Heart right ventricle (tissue), 16 donors: ENCODE measurements at regions not wholly inside any gene's neighbourhood (a gene's known extent, or its start where the extent isn't known, plus 50 kb on each side); places are given as distances from the start of the nearest gene placed in this dataset.

Experiments
- ATAC-seq, 8 donors: fragments of 200-7000 bp; cut with Tn5 transposase; one replicate each; pipeline ENCODE4 v1.9.1; 2020; ENCODE audit warnings: mild to moderate bottlenecking in 8 of 8, moderate library complexity in 8 of 8, moderate number of reproducible peaks in 1 of 8
- DNase-seq, 2 donors: peaks; one replicate each; pipeline ENCODE4 v3.0.0-alpha.2; 2020
- H3K27ac ChIP-seq, 10 donors: fragments of 200-600 bp; sonication (generic) in 2 of 10; one replicate each; pipeline versions ENCODE4 v1.5.0 to v1.8.0; 2020 to 2022; ENCODE audit warnings: mild to moderate bottlenecking in 3 of 10
- H3K27me3 ChIP-seq, 7 donors: fragments of 200-600 bp; one replicate each; pipeline ENCODE4 v1.8.0; 2021 to 2022; ENCODE audit warnings: mild to moderate bottlenecking in 2 of 7
- H3K36me3 ChIP-seq, 9 donors: fragments of 200-600 bp; sonication (generic) in 1 of 9; one replicate each; pipeline versions ENCODE4 v1.5.0 to v1.8.0; 2020 to 2022; ENCODE audit warnings: mild to moderate bottlenecking in 2 of 9
- H3K4me1 ChIP-seq, 9 donors: fragments of 200-600 bp; sonication (generic) in 1 of 9; one replicate each; pipeline versions ENCODE4 v1.5.0 to v1.8.0; 2020 to 2022; ENCODE audit warnings: mild to moderate bottlenecking in 4 of 9
- H3K4me3 ChIP-seq, 10 donors: fragments of 200-600 bp; sonication (generic) in 2 of 10; one replicate each; pipeline versions ENCODE4 v1.5.0 to v1.8.0; 2020 to 2022; ENCODE audit warnings: mild to moderate bottlenecking in 7 of 10, moderate library complexity in 2 of 10
- H3K9me3 ChIP-seq, 11 donors: fragments of 200-600 bp in 10 of 11; sonication (generic) in 2 of 11; one replicate each; pipeline versions ENCODE4 v1.5.0 to v1.8.0; 2013 to 2022; ENCODE audit warnings: mild to moderate bottlenecking in 2 of 11, control low read depth in 1 of 11, moderate library complexity in 1 of 11
- WGBS, 2 donors: extraction: QIAGEN DNeasy Blood & Tissue Kit; methylation state at CpG; one replicate each; pipeline ENCODE4 v1.1.7; 2013; ENCODE audit warnings: inconsistent platforms in 1 of 2; 5-methylcytosine and 5-hydroxymethylcytosine counted together
- intact Hi-C, 10 donors: fragments of 100-400 bp; cut with DNase I; formaldehyde crosslinking; loops; one replicate each; pipeline versions ENCODE4 v1.11.1 to v1.14.2; 2022
- TF ChIP-seq, protein P1 (sequence below), 9 donors: fragments of 200-600 bp; sonication (generic) in 2 of 9; IDR thresholded peaks; one replicate each; pipeline versions ENCODE4 v1.5.0 to v1.8.0; 2021 to 2022; ENCODE audit warnings: antibody characterized with exemption in 9 of 9, mild to moderate bottlenecking in 5 of 9, moderate library complexity in 1 of 9
- donor health status: Arrhythmogenic right ventricular cardiomyopathy.
- donor health status: ischemic (EF 13 %, LVEDD 7.1; RV severe dilation, severe dysfunction).
- donor health status: healthy with polysubstance abuse.
- donor health status: DM: no; HTN: yes; CAD: no.
- donor health status: DM: no; HTN: no; CAD: no.
- donor health status: ischemic (EF 25% LVEDD 6.9; RV normal size, moderate dysfunction).
- donor health status: ischemic (EF 25% LVEDD 5.7; RV mildly dilated, moderate dysfunction).
- donor health status: healthy.
- donor health status: DM: yes; HTN: yes; CAD: no.
- donor health status: Ischemic cardiomyopathy.
- donor health status: ischemic (EF 35%, LVEDD 5.7; RV mildly dilated, moderate dysfunction).
- donor health status: nonischemic (EF 11% LVEDD 7.7; RV severe dilation, severe dysfunction).
- donor health status: DM: yes; HTN: yes; CAD: no.
- donor health status: PGD.
- donor health status: ischemic (EF 29% LVEDD 5.4; RV normal size, mild dysfunction).
- donor health status: nonischemic (EF 23%, LVEDD 6.1; RV moderate dilation, normal function).

DNA sequence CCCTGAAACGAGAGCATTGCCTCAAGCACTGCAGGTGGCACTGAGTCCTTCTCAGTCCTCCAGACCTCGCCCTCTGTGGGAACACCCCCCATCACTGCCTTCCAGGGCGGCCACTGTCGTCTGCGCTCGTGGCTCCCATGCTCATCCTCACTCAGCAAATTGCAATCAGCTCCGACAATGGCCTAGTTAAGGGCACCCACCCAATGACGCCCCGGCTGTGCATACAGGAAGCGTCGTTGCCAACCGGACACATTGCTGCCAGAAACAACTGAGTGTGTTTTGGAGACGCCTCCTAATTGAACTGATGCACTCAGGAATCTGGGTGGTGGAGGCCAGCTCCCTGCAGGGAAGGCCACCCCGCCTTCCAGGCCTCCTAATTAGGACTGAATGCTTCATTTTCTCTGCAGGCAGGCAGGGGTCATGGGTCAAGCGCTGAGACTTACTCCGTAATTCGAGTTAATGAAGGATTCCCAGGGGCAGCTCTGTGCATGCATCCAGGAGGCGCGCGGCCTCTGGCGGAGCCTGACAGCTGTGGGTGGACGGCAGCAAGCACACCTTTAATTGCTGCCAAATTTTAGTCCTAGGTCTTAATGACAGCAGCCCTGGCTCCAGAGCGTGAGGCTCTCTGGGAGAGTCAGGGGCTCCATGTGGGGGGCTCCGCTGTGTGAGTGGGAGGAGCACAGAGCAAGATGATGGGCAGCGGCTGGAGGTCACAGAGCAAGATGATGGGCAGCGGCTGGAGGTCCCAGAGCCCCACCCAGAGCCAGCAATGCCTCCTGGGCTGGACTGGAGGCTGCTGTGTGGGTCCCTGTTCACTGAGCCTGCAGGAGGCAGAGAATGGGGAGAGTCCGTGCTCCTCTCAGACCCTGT, 199.0 kb downstream of the BRD1 start:
- H3K4me3 ChIP-seq = no peak overlapping the region
- H3K27me3 ChIP-seq = peaks cover 0 to 9% (median 0%) of the 10 kb centered on the region in 7 donors
- no peaks in the 10 kb centered on the region for H3K9me3 ChIP-seq
- TF ChIP-seq, protein P1, sequence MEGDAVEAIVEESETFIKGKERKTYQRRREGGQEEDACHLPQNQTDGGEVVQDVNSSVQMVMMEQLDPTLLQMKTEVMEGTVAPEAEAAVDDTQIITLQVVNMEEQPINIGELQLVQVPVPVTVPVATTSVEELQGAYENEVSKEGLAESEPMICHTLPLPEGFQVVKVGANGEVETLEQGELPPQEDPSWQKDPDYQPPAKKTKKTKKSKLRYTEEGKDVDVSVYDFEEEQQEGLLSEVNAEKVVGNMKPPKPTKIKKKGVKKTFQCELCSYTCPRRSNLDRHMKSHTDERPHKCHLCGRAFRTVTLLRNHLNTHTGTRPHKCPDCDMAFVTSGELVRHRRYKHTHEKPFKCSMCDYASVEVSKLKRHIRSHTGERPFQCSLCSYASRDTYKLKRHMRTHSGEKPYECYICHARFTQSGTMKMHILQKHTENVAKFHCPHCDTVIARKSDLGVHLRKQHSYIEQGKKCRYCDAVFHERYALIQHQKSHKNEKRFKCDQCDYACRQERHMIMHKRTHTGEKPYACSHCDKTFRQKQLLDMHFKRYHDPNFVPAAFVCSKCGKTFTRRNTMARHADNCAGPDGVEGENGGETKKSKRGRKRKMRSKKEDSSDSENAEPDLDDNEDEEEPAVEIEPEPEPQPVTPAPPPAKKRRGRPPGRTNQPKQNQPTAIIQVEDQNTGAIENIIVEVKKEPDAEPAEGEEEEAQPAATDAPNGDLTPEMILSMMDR (IDR thresholded peaks at IDR 0.05) = no peak
- intact Hi-C loops = no loop called here
- H3K27ac ChIP-seq = no peak overlapping the region
- H3K4me1 ChIP-seq = peaks cover 4 to 14% (median 11%) of the 10 kb centered on the region in 9 donors
- no peak for ATAC-seq
- WGBS, 2 donors = 49 to 53% methylated on average over 27 of the region's 27 CpGs
- no peak for DNase-seq
- no peaks in the 10 kb centered on the region for H3K36me3 ChIP-seq

DNA sequence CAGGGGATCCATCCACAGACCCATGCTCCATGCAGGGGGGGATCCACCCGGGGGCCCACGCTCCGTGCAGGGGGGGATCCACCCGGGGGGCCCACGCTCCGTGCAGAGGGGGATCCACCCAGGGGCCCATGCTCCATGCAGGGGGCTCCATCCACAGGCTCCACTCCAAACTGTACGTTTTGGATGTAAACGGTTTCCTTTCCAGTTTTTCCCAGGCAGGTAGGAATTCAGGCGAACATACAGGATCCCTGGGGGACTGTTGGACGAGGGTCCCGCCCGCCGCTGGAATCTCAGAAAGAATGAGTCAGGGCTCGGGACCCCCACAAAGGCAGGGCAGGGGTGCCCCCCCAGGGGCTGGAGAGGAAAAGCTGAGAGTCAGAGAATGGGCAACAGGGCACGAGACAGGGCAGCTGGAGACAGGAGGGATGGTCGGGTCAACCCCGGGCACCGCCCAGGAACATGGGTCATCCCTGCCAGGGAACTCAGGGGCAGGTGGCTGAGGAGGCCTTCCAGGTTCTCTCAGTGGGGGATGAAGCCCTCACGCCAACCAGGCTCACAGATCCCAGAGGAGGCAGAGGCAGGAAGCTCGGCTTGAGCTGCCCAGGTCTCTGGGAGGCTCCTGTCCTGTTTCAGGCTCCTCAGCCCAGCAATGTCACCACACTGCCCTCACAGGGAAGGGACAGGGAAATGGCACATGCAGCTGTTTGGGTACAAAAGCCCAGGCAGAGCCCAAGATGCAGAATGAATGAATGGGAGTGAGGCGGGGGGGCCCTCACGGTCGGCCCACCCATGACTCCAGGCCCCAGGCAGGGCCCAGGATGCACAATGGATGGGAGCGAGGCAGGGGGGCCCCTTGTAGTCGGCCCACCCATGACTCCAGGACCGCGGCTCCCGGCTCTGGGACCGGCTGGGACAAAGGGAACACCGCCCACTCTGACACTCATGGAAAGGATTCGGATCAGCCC, 200.2 kb downstream of the BRD1 start:
- Histone ChIP-seq H3K27me3 (peaks cover 0 to 9% (median 0%) of the 10 kb centered on the region in 7 donors), H3K4me1 (peaks cover 4 to 7% (median 5%) of the 10 kb centered on the region in 9 donors), H3K36me3 (no peaks in the 10 kb centered on the region), H3K27ac (no peak overlapping the region), H3K9me3 (no peaks in the 10 kb centered on the region), H3K4me3 (no peak overlapping the region)
- 81 to 84% methylated on average over 31 of the region's 31 CpGs for WGBS, 2 donors
- TF ChIP-seq, protein P1 (IDR thresholded peaks at IDR 0.05) = no peak
- intact Hi-C loops = no loop called here
- ATAC-seq (no peak), DNase-seq (no peak)

DNA sequence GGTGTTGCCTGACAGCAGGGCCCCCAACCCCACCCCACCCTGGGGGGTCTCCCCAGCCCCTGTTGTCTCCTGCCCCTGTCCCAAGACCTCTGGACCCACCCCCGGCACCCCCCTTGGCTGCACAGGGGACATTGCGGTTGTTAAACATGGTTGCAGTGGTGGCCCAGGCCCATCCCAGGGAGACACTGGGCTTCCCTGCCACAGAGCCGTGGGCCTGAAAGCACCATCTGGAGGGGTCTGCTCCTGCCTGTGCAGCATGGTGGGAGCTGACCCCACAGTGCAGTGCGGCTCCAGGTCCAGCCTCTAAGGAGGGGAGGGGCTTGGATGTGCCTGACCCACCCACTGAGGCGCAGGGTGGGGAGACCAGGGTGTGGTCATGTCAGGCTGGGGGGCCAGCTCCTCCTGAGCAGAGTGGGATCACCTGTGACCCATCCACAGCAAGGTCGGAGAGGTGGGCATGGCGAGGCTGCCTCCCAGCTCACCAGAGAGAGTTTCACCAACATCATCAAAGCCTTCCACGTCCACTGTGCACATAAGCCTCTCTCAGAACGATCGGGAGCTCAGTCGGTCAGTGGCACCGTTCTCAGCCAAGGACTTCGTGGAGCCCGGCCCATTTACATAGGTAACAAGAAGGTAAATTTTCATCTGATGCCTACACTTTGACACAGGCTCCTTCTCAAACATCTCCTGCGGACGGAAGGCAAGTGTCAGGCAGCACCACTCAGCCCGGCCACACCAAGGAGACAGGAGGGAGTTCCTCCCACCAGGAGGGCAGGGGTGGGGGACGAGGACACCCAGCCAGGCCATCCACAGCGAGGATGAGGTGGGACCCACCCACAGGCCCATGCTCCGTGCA, 201.1 kb downstream of the BRD1 start:
- Histone ChIP-seq H3K9me3 (no peaks in the 10 kb centered on the region), H3K4me1 (no peaks in the 10 kb centered on the region), H3K27me3 (peaks cover 0 to 8% (median 0%) of the 10 kb centered on the region in 7 donors), H3K36me3 (no peaks in the 10 kb centered on the region), H3K4me3 (no peak overlapping the region), H3K27ac (no peak overlapping the region)
- DNase-seq (no peak), ATAC-seq (no peak)
- TF ChIP-seq, protein P1 (IDR thresholded peaks at IDR 0.05) = no peak
- intact Hi-C loops = no loop called here
- WGBS, 2 donors = 85 to 86% methylated on average over 20 of the region's 20 CpGs
